ENCODE measurements at regions not wholly inside any gene's neighbourhood (a gene's known extent, or its start where the extent isn't known, plus 50 kb on each side); places are given as distances from the start of the nearest gene placed in this dataset.

DNA sequence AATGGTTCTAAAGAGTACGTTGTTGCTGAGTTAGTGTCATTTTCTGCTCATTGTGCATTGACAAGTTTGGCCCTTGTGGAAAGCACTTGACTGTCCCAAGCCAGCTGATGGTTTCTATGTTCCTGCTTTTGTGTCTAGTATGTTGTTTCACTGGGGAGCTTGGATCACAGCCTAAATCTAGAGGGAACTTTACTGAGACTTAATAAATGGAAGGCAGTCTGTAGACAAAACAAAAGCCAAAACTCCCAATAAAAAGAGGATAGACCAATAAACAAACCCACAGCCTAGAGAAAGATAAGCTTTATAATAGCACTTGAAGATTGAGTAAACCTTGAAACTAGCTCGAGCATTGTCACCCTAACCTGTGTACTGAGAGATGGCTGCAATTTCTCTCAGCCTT is 196.8 kb downstream of the ADRA2A start:
- H3K9ac ChIP-seq (ENCODE audit: low read depth, low read length) = no peak overlapping the region
- no peaks in the 10 kb centered on the region for H3K4me1 ChIP-seq (ENCODE audit: insufficient read depth, low read length)
- H3K9me3 ChIP-seq (ENCODE audit: insufficient read depth, low read depth, low read length) = no peaks in the 10 kb centered on the region; the same call in 1 of the 2 replicates
- no peaks in the 10 kb centered on the region for H3K36me3 ChIP-seq (ENCODE audit: insufficient read depth, low read depth, low read length)
- H3K4me3 ChIP-seq (ENCODE audit: low read length) = no peak overlapping the region
- H3K27me3 ChIP-seq (ENCODE audit: insufficient read depth, low read length) = no peaks in the 10 kb centered on the region
- H3K27ac ChIP-seq (ENCODE audit: low read length) = no peak overlapping the region

DNA sequence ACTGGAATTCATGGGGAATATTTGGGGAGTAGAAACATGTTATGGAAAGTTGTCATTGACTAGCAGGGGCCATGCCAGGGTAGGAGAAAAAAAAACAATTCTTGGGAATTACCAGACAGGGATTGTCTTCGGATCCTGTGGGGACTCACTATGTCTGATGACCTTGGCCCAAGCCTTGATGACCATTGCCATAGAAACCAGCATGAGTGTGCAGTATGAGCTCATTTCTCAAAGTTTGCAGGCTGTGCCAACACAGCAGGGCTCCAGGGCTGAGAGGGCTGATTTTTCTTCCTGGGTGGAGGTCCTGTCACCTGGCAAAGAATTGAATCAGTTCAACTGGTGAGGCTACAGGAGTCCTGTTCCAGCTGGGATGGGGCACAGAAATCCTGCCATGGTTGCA is 198.3 kb downstream of the ADRA2A start:
- Histone ChIP-seq H3K4me3 (ENCODE audit: low read length) (no peak overlapping the region), H3K4me1 (ENCODE audit: insufficient read depth, low read length) (no peaks in the 10 kb centered on the region), H3K27me3 (ENCODE audit: insufficient read depth, low read length) (no peaks in the 10 kb centered on the region), H3K9ac (ENCODE audit: low read depth, low read length) (no peak overlapping the region), H3K9me3 (ENCODE audit: insufficient read depth, low read depth, low read length) (no peaks in the 10 kb centered on the region; the same call in 1 of the 2 replicates), H3K27ac (ENCODE audit: low read length) (no peak overlapping the region), H3K36me3 (ENCODE audit: insufficient read depth, low read depth, low read length) (no peaks in the 10 kb centered on the region)

DNA sequence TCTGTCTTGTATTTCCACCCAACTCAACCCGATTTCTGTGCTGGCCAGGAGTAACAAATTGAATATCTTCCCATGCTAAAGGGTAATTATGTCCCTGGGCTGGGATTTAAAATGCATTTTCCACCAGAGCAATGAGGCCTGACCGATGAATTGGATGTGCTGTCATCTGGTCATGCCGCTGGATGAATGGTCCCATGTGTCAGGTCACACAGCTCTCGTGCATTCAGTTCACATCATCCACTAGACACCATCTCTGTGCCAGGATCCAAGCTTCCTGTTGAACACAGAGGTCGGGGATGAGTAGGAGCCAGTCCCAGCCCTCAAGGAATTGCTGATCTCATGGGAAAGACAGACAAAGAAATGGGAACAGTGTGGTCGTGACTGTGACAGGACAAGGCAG is 200.8 kb downstream of the ADRA2A start:
- no peaks in the 10 kb centered on the region for H3K27me3 ChIP-seq (ENCODE audit: insufficient read depth, low read length)
- no peaks in the 10 kb centered on the region for H3K36me3 ChIP-seq (ENCODE audit: insufficient read depth, low read depth, low read length)
- no peaks in the 10 kb centered on the region; the same call in 1 of the 2 replicates for H3K9me3 ChIP-seq (ENCODE audit: insufficient read depth, low read depth, low read length)

DNA sequence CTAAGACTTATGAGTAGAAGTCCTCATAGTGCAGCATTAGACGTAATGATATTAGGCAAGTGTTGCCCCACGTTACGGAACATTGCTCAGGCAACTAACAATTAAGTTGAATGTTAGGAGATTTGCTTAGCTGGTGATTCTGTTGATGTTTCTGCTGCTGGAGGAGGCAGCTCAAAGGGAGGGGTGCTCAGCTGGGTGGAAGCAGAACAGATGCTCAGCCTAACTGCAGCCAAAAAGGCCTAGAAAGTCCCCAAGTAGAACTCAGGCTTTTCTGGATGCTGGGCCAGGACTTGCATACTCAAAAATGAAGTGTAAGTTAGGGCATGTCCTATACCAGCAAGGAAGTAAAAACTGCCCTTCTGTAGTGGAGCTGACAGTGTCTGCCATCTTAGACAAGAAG is 201.4 kb downstream of the ADRA2A start:
- no peaks in the 10 kb centered on the region for H3K27me3 ChIP-seq (ENCODE audit: insufficient read depth, low read length)
- no peak overlapping the region for H3K9ac ChIP-seq (ENCODE audit: low read depth, low read length)
- no peak overlapping the region for H3K4me3 ChIP-seq (ENCODE audit: low read length)
- H3K27ac ChIP-seq (ENCODE audit: low read length) = no peak overlapping the region
- H3K4me1 ChIP-seq (ENCODE audit: insufficient read depth, low read length) = no peaks in the 10 kb centered on the region
- H3K36me3 ChIP-seq (ENCODE audit: insufficient read depth, low read depth, low read length) = no peaks in the 10 kb centered on the region
- no peaks in the 10 kb centered on the region; the same call in 1 of the 2 replicates for H3K9me3 ChIP-seq (ENCODE audit: insufficient read depth, low read depth, low read length)

More for the DNA sequence above, 200.8 kb downstream of the ADRA2A start:
- H3K27ac ChIP-seq (ENCODE audit: low read length) = no peak overlapping the region
- H3K4me3 ChIP-seq (ENCODE audit: low read length) = no peak overlapping the region
- no peaks in the 10 kb centered on the region for H3K4me1 ChIP-seq (ENCODE audit: insufficient read depth, low read length)
- H3K9ac ChIP-seq (ENCODE audit: low read depth, low read length) = no peak overlapping the region

DNA sequence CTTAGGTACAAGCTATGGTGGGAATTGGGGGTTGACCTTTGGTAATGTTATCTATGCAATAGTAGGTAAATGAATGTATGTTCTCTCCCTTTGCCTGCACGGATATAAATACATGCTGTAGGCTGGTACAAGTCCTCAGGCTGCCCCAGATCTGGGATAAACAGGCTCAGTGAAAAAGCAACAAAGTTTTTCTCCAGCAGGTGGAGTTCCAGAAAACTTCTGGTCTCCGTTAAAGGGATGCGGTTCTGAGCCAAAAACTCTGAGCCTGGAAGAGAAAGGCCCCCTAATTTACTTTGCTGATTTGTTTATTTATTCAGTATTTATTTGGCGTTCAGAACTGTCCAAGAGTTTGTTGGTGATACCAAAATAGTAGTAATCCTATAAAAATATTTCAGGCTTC is 204.7 kb downstream of the ADRA2A start:
- Histone ChIP-seq H3K27me3 (ENCODE audit: insufficient read depth, low read length) (no peaks in the 10 kb centered on the region), H3K4me3 (ENCODE audit: low read length) (no peak overlapping the region), H3K9me3 (ENCODE audit: insufficient read depth, low read depth, low read length) (no peaks in the 10 kb centered on the region), H3K4me1 (ENCODE audit: insufficient read depth, low read length) (no peaks in the 10 kb centered on the region), H3K36me3 (ENCODE audit: insufficient read depth, low read depth, low read length) (no peaks in the 10 kb centered on the region), H3K9ac (ENCODE audit: low read depth, low read length) (no peak overlapping the region), H3K27ac (ENCODE audit: low read length) (no peak overlapping the region)

DNA sequence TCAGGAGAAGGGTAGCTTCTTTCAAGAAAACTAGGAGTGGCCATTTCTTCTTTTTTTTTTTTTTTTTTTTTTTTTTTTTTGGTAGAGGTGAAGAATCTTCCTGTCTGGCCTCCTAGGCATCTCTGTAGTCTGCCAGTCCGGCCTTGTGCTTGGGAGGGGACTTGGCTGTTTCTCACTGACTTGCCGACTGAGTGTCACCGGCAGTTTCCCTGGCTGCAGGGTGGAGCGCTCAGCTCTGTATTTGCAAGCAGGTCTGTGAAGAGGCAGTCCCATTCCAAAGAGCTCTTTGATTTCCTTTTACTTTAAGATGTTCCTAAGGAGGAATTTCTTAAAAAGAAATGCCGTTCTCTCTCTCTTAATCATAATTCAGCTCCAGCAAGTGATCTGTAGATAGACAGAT is 212.6 kb downstream of the ADRA2A start:
- H3K36me3 ChIP-seq (ENCODE audit: insufficient read depth, low read depth, low read length) = no peaks in the 10 kb centered on the region
- no peak overlapping the region for H3K4me3 ChIP-seq (ENCODE audit: low read length)
- H3K27me3 ChIP-seq (ENCODE audit: insufficient read depth, low read length) = no peaks in the 10 kb centered on the region
- no peak overlapping the region for H3K27ac ChIP-seq (ENCODE audit: low read length)
- no peak overlapping the region for H3K9ac ChIP-seq (ENCODE audit: low read depth, low read length)
- H3K4me1 ChIP-seq (ENCODE audit: insufficient read depth, low read length) = no peaks in the 10 kb centered on the region
- no peaks in the 10 kb centered on the region for H3K9me3 ChIP-seq (ENCODE audit: insufficient read depth, low read depth, low read length)

DNA sequence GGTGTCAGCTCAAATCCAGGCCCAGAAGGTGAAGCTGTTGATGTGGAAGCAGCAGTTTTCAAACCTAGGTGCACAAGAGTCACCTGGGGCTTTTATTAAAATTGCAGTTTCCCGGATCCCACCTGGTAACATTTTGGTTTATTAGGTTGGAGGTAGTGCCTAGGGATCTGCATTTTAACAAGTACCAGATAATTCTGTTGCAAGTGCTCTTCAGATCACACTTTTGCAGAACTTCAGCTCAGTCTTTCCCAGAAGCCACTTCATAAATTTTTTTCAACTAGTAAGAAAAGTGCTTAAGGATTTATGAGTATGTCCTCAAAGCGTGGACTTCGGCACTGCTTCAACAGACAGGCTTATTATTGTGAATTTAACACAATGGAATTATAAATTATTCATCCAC is 213.8 kb downstream of the ADRA2A start:
- H3K4me1 ChIP-seq (ENCODE audit: insufficient read depth, low read length) = no peaks in the 10 kb centered on the region
- H3K36me3 ChIP-seq (ENCODE audit: insufficient read depth, low read depth, low read length) = no peaks in the 10 kb centered on the region
- H3K4me3 ChIP-seq (ENCODE audit: low read length) = no peak overlapping the region
- no peak overlapping the region for H3K27ac ChIP-seq (ENCODE audit: low read length)
- H3K9ac ChIP-seq (ENCODE audit: low read depth, low read length) = no peak overlapping the region
- no peaks in the 10 kb centered on the region for H3K27me3 ChIP-seq (ENCODE audit: insufficient read depth, low read length)
- H3K9me3 ChIP-seq (ENCODE audit: insufficient read depth, low read depth, low read length) = no peaks in the 10 kb centered on the region

DNA sequence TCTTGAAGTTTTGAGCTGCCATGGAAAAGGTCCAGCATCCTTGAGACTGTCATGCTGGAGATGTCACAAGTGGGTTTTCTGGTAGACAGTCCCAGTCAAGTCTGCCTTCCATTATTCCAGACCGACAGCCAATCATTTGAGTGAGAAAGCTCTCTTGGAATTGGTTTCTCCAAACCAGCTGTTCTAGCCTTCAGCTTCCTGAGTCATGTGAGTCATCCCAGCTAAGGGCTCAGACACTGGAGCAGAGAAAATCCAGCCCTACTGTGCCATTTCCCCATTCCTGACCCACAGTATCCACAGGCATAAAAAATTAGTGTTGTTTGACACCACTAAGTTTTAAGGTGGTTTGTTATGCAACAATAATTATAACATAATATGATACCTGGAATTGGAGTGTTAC is 219.0 kb downstream of the ADRA2A start:
- Histone ChIP-seq H3K9ac (ENCODE audit: low read depth, low read length) (no peak overlapping the region), H3K27ac (ENCODE audit: low read length) (no peak overlapping the region), H3K4me1 (ENCODE audit: insufficient read depth, low read length) (0 out of 2 replicates have a peak, but pooled peaks cover 4% of the 10 kb centered on the region), H3K27me3 (ENCODE audit: insufficient read depth, low read length) (no peaks in the 10 kb centered on the region), H3K4me3 (ENCODE audit: low read length) (no peak overlapping the region), H3K9me3 (ENCODE audit: insufficient read depth, low read depth, low read length) (no peaks in the 10 kb centered on the region), H3K36me3 (ENCODE audit: insufficient read depth, low read depth, low read length) (no peaks in the 10 kb centered on the region)

DNA sequence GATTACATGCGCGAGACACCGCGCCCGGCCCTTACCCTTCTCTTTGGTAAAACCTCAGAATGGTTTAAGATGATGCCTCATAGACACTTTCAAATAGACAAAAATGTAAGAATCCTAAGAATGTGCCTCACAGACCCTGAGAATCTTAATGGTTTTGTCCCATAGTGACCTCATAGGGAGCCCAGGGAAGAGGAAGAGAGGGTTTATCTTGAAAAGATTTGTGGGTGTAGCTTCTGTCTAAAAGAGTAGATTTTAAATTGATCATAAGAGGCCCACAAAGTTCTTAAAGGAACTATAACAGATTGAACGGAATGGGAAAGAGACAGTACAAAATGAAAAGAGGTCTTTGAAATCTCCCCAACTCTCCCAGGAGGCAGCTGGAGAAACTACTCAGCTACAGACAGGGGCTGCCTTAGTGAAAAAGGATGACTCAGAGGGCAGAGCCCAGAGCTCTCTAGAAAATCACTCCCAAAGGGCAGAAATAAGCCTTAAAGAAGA is 220.6 kb downstream of the ADRA2A start:
- H3K27ac ChIP-seq (ENCODE audit: low read length) = no peak overlapping the region
- no peaks in the 10 kb centered on the region for H3K36me3 ChIP-seq (ENCODE audit: insufficient read depth, low read depth, low read length)
- no peak overlapping the region for H3K4me3 ChIP-seq (ENCODE audit: low read length)
- H3K4me1 ChIP-seq (ENCODE audit: insufficient read depth, low read length) = 0 out of 2 replicates have a peak, but pooled peaks cover 4% of the 10 kb centered on the region
- no peak overlapping the region for H3K9ac ChIP-seq (ENCODE audit: low read depth, low read length)
- no peaks in the 10 kb centered on the region for H3K9me3 ChIP-seq (ENCODE audit: insufficient read depth, low read depth, low read length)
- H3K27me3 ChIP-seq (ENCODE audit: insufficient read depth, low read length) = no peaks in the 10 kb centered on the region

DNA sequence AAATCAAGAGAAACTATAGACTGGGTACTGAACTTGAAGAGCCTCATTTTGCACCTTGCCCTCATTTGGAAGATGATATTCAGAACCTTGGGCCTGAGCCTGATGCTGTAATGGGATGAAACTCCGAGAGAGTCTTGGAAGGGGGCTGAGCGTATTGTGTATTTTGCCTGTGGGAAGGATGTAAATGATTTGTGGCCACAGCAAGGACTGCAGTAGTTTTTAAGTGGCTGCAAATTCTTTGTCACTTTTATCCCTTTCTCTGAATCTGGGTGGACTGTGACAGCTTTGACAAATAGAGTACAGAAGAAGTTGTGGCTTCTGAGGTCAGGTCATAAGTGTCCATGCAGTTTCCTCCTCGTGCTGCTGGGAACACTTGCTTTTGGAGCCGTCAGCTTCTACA is 221.2 kb downstream of the ADRA2A start:
- Histone ChIP-seq H3K4me1 (ENCODE audit: insufficient read depth, low read length) (0 out of 2 replicates have a peak, but pooled peaks cover 4% of the 10 kb centered on the region), H3K27ac (ENCODE audit: low read length) (no peak overlapping the region), H3K27me3 (ENCODE audit: insufficient read depth, low read length) (no peaks in the 10 kb centered on the region), H3K9ac (ENCODE audit: low read depth, low read length) (no peak overlapping the region), H3K9me3 (ENCODE audit: insufficient read depth, low read depth, low read length) (no peaks in the 10 kb centered on the region), H3K36me3 (ENCODE audit: insufficient read depth, low read depth, low read length) (no peaks in the 10 kb centered on the region), H3K4me3 (ENCODE audit: low read length) (no peak overlapping the region)

- Histone ChIP-seq H3K27ac (ENCODE audit: low read length) (no peak overlapping the region), H3K36me3 (ENCODE audit: insufficient read depth, low read depth, low read length) (no peaks in the 10 kb centered on the region), H3K9me3 (ENCODE audit: insufficient read depth, low read depth, low read length) (no peaks in the 10 kb centered on the region)
Observed at GRCh38 chr10:111299037-111299436, 222.2 kb downstream of the ADRA2A start.

GRCh38 chr10:111303887-111304286 is 227.1 kb downstream of the ADRA2A start:
- H3K27ac ChIP-seq (ENCODE audit: low read length) = no peak overlapping the region
- no peak overlapping the region for H3K4me3 ChIP-seq (ENCODE audit: low read length)
- H3K27me3 ChIP-seq (ENCODE audit: insufficient read depth, low read length) = no peaks in the 10 kb centered on the region
- no peak overlapping the region for H3K9ac ChIP-seq (ENCODE audit: low read depth, low read length)
- no peaks in the 10 kb centered on the region for H3K36me3 ChIP-seq (ENCODE audit: insufficient read depth, low read depth, low read length)
- H3K9me3 ChIP-seq (ENCODE audit: insufficient read depth, low read depth, low read length) = no peaks in the 10 kb centered on the region
- no peaks in the 10 kb centered on the region for H3K4me1 ChIP-seq (ENCODE audit: insufficient read depth, low read length)

More at GRCh38 chr10:111299037-111299436, 222.2 kb downstream of the ADRA2A start:
- Histone ChIP-seq H3K27me3 (ENCODE audit: insufficient read depth, low read length) (no peaks in the 10 kb centered on the region), H3K9ac (ENCODE audit: low read depth, low read length) (no peak overlapping the region), H3K4me1 (ENCODE audit: insufficient read depth, low read length) (0 out of 2 replicates have a peak, but pooled peaks cover 4% of the 10 kb centered on the region), H3K4me3 (ENCODE audit: low read length) (no peak overlapping the region)

All from iPS-20b (cell line).